ENCODE measurements at regions not wholly inside any gene's neighbourhood (a gene's known extent, or its start where the extent isn't known, plus 50 kb on each side); places are given as distances from the start of the nearest gene placed in this dataset.
"Not testable (repeated sequence)": the region's sequence is repeated elsewhere in the genome, so short reads cannot be mapped to it uniquely, and the experiment has no call there.

GRCh38 chr10:3658766-3659165, 126.2 kb downstream of the KLF6 start:
- no peak for DNase-seq

GRCh38 chr10:3656214-3656613, 128.8 kb downstream of the KLF6 start:
- no peak for DNase-seq

GRCh38 chr10:3655528-3655927, 129.5 kb downstream of the KLF6 start:
- DNase-seq, result no peak

DNA sequence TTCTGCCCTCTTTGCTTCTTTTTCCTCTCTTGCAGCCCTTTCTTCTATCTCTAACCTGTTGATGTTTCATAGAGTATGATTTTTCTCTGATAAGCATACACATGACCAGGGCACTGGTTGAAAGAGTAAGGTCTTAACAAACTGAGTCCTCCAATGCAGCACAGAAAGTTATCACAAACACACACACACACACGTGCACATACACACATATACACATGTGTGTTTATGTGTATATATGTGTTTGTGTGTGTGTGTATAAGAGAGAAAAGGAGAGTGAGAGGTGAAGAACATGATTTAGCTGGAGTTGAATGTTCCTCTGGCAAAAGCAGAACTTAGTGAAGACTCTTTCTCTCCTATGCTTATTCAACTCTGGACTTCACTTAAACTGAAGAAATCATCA, 130.0 kb downstream of the KLF6 start:
- DNase-seq, result no peak

- DNase-seq, result no peak
Measured at GRCh38 chr10:3654496-3654895, 130.5 kb downstream of the KLF6 start.

DNA sequence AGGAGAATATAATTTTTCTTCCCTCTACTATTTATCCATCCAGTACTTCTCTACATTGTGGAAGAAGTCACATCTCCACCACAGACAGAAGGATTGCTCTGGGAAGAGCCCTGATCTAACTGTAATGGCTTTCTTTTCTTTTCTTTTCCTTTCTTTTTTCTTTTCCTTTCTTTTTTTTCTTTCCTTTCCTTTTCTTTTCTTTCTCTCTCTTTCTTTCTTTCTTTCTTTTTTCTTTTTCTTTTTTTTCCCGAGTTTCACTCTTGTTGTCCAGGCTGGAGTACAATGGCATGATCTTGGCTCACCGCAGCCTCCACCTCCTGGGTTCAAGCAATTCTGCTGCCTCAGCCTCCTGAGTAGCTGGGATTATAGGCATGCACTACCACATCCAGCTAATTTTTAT, 131.7 kb downstream of the KLF6 start:
- not testable (repeated sequence) for DNase-seq

DNA sequence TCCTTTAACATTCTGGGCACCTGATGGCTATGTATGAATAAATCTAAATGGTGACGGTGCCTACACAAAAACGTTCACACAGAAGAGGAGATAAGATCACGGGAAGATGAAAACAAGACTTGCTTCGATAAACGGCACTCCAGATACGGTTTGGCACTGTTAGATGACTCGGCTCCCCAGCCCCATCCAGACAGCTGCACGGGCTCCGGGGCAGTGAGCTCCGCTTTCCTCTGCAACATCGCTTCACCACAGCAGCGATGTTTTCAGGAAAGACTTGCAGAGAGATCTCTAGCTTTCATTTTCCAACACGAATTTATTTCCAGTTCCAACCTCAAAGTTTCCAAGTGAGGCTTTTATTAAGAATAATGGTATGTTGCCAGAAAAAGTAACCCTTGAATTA, 132.1 kb downstream of the KLF6 start:
- DNase-seq, result no peak

GRCh38 chr10:3651969-3652653, 132.9 kb downstream of the KLF6 start:
- DNase-seq, result no peak

GRCh38 chr10:3648576-3648975, 136.4 kb downstream of the KLF6 start:
- DNase-seq, result no peak

DNA sequence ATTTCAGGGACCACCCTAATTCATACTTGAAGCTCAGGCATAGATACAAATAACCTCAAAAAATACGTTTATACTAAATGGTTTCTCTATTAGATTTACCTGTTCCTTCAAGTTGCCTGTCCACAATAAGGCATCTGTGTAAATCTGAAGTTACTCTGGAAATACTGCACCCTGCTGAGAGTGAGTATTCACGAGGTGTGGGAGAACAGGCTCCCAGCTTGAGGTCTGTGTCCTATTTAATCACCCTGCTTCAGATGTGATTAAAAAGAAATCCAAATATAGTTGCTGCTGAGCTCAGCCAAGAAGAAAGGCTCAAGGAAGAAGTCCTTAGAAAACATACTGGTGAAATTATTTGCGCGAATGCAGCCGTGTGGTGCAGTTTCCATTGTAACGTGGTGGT, 136.8 kb downstream of the KLF6 start:
- DNase-seq, result no peak

GRCh38 chr10:3647074-3647473, 137.9 kb downstream of the KLF6 start:
- no peak for DNase-seq

DNA sequence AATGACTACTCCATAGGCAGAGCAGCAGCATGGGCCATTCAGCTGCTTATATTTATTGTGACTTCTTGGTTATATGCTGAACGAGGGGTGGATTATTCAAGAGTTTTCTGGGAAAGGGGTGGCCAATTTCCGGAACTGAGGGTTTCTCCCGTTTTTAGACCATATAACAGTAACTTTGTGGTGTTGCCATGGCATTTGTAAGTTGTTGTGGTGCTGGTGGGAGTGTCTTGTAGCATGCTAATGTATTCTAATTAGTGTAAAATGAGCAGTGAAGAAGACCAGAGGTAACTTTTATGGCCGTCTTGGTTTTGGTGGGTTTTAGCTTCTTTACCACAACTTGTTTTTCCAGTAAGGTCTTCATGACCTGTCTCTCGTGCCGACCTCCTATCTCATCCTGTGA, 139.6 kb downstream of the KLF6 start:
- no peak for DNase-seq

DNA sequence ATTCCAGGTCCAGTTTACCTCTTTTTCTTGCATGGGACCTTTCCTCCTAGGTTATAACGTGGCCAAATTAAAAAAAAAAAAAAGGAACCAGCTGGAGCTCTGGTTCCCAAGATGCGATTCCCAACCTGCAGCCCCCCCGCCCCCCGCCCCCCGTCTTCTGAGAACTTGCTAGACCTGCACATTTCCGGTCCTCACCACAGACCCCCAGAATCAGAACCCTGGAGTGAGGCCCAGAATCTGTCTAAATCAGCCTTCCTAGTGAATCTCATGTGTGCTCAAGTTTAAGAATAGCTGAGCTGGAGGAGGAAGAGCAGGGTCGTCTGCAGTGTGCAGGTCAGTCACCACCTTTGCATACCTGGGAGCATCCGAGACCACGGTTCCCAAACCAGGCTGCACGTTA, 144.2 kb downstream of the KLF6 start:
- DNase-seq, result no peak

- DNase-seq, result no peak
Measured at GRCh38 chr10:3639546-3639945, 145.5 kb downstream of the KLF6 start.

- peak; percentile 68 for DNase-seq
Measured at GRCh38 chr10:3636356-3637181, 148.4 kb downstream of the KLF6 start.

DNA sequence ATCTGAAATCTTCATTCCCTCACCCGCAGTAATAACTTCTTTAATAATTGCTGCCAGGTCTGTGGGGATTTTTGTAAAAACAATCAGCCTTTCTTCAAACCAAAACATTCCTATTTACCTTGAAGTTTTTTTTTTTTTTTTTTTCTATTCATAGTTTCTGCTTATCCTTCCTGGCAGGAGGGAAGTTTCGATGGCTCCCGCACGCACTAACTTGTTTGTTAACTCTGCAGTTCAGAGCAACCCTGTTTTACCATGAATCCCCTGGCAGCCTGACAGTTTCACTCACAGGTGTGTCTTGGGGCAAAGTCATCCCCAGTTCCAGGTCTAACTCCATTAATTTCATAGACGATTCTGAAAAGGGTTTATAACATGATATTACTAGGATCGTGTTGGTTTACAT, 149.3 kb downstream of the KLF6 start:
- DNase-seq, result no peak

GRCh38 chr10:3635211-3635671, 149.8 kb downstream of the KLF6 start:
- DNase-seq, result no peak

DNA sequence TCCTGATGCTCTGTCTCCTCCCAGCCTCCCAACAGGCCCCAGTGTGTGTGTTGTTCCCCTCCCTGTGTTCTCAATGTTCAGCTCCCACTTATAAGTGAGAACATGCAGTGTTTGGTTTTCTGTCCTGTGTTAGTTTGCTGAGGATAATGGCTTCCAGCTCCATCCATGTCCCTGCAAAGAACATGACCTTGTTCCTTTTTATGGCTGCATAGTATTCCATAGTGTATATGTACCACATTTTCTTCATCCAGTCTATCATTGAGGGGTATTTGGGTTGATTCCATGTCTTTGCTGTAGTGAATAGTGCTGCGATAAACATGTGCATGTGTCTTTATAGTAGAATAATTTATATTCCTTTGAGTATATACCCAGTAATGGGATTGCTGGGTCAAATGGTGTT, 150.4 kb downstream of the KLF6 start:
- not testable (repeated sequence) for DNase-seq

DNA sequence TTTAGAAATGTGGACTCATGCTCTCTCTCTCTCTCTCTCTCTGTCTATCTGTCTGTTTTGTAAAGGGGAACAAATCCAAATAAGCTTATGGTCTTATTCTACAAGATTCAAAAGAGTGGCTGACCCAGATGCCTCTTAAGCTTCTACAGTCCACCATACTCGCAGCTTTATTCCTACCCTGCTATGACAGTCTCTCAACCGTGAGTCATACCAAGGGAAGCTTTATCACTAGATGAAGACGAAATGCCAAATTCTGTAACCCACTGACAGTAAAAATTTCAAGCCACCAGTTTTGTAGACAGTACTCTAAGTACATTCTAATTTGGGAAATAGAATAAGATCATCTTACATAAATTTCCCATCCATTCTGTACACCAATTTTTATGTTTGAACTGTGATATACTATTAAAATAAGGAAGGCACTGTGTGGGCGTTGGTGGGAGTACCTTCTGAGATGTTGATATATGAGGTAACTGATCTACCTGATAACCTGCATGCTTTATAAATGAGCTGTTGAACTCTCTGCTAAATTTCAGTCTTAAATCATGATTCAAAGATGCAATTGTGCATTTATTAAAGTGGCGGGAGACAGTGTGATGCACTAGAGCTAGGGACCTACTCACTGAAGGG, 153.2 kb downstream of the KLF6 start:
- DNase-seq, result no peak

- no peak for DNase-seq
Measured at GRCh38 chr10:3631291-3631690, 153.7 kb downstream of the KLF6 start.

DNA sequence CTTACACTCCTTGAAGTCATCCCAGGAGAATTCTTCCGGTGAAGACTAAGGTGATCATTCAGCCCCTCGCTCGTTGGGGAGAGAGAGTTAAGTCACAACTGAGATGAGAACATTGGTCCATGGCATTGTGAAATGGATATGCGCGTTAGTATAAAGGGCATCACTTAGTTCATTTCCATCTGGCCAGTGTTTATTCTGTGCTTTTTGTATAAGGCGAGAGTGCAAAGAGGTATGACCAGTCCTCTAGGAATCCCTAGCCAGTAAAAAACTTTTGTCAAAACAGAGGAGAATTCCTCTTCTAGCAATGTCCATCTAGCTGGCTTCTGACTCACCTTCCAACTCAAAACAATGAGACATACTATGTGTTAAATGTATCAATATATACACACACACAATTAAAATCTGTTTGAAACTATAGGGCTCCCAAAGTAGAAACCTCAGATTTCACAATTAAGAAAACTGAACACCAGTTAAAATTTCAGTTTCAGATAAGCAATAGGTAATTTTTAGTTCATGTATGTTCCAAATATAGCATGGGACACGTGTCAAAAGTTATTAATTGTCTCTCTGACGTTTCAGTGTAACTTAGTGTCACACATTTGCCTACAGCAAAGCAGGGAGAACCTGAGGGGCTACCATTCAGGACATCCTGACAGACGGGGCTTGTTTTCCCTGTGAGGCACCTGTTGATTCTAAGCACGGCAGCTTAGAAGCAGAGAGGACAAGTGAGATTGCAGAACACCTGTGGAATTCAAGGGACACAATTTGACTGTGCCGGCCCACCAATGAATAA, 158.9 kb downstream of the KLF6 start:
- DNase-seq, result no peak

GRCh38 chr10:3624367-3624766, 160.6 kb downstream of the KLF6 start:
- no peak for DNase-seq

- DNase-seq, result no peak
Measured at GRCh38 chr10:3623746-3624145, 161.3 kb downstream of the KLF6 start.

All from NCI-H1417 treated with DMSO at 0.1 percent for 48 hours (cell line).